Lung (tissue), 11 donors: ENCODE measurements at regions not wholly inside any gene's neighbourhood (a gene's known extent, or its start where the extent isn't known, plus 50 kb on each side); places are given as distances from the start of the nearest gene placed in this dataset.
A peak's percentile ranks its signal among the peaks of the same experiment; 100 is the strongest.

Source experiments
- ATAC-seq: fragments of 200-7000 bp; cut with Tn5 transposase; one replicate; pipeline ENCODE4 v1.9.1; 2020; ENCODE audit warnings: moderate number of reproducible peaks; ENCODE audit not compliant: insufficient read depth, low FRiP score
- DNase-seq, 3 donors: peaks; one replicate each; pipeline ENCODE4 v3.0.0-alpha.2; 2013 to 2017
- H3K27ac ChIP-seq, 2 donors: one replicate each; pipeline ENCODE4 v1.5.1; 2013; ENCODE audit warnings: mild to moderate bottlenecking in 2 of 2, moderate library complexity in 2 of 2, control low read depth in 1 of 2, inconsistent platforms in 1 of 2, low read depth in 1 of 2, low read length in 1 of 2
- H3K27me3 ChIP-seq, 3 donors: one replicate each; pipeline ENCODE4 v1.5.1; 2013; ENCODE audit warnings: low read length in 2 of 3; ENCODE audit not compliant: control insufficient read depth in 3 of 3, insufficient read depth in 3 of 3
- H3K36me3 ChIP-seq, 4 donors: one replicate each; pipeline ENCODE4 v1.5.1; 2013; ENCODE audit warnings: low read length in 4 of 4, mild to moderate bottlenecking in 1 of 4, moderate library complexity in 1 of 4; ENCODE audit not compliant: control insufficient read depth in 4 of 4, insufficient read depth in 4 of 4
- H3K4me1 ChIP-seq, 5 donors: one replicate each; pipeline ENCODE4 v1.5.1; 2013; ENCODE audit warnings: low read length in 5 of 5, mild to moderate bottlenecking in 2 of 5, moderate library complexity in 1 of 5; ENCODE audit not compliant: control insufficient read depth in 5 of 5, insufficient read depth in 5 of 5
- H3K4me3 ChIP-seq: one replicate; pipeline ENCODE4 v1.5.1; 2013; ENCODE audit warnings: mild to moderate bottlenecking, control low read depth, moderate library complexity
- H3K9ac ChIP-seq, 2 donors: one replicate each; pipeline ENCODE4 v1.5.1; 2013; ENCODE audit warnings: low read length in 2 of 2, control low read depth in 1 of 2; ENCODE audit not compliant: insufficient read depth in 1 of 2
- H3K9me3 ChIP-seq, 4 donors: one replicate each; pipeline ENCODE4 v1.5.1; 2013; ENCODE audit warnings: low read length in 3 of 4, mild to moderate bottlenecking in 1 of 4, moderate library complexity in 1 of 4; ENCODE audit not compliant: control insufficient read depth in 4 of 4, insufficient read depth in 3 of 4
- WGBS, 2 donors: extraction: QIAGEN DNeasy Blood & Tissue Kit; methylation state at CpG; one replicate each; pipeline ENCODE4 v1.1.7; 2013; 5-methylcytosine and 5-hydroxymethylcytosine counted together
- TF ChIP-seq, protein P1 (sequence below): IDR thresholded peaks from 2 replicates; pipeline ENCODE4 v1.5.1; 2012; ENCODE audit warnings: mild to moderate bottlenecking; ENCODE audit errors: control extremely low read depth, extremely low read depth
- donor health status: control.
- donor health status: control.
- donor health status: Bipolar disorder and iron deficiency.
- donor health status: healthy.
- donor health status: DM: yes; HTN: yes; CAD: no.

- WGBS, 2 donors, result 92 to 95% methylated on average over 6 of the region's 6 CpGs
- DNase-seq (no peak), ATAC-seq (no peak)
- Histone ChIP-seq H3K36me3 (no peaks in the 10 kb centered on the region), H3K9me3 (no peaks in the 10 kb centered on the region), H3K27me3 (no peaks in the 10 kb centered on the region), H3K9ac (no peak overlapping the region), H3K4me1 (no peaks in the 10 kb centered on the region), H3K27ac (no peak overlapping the region), H3K4me3 (no peak overlapping the region)
- TF ChIP-seq, protein P1, sequence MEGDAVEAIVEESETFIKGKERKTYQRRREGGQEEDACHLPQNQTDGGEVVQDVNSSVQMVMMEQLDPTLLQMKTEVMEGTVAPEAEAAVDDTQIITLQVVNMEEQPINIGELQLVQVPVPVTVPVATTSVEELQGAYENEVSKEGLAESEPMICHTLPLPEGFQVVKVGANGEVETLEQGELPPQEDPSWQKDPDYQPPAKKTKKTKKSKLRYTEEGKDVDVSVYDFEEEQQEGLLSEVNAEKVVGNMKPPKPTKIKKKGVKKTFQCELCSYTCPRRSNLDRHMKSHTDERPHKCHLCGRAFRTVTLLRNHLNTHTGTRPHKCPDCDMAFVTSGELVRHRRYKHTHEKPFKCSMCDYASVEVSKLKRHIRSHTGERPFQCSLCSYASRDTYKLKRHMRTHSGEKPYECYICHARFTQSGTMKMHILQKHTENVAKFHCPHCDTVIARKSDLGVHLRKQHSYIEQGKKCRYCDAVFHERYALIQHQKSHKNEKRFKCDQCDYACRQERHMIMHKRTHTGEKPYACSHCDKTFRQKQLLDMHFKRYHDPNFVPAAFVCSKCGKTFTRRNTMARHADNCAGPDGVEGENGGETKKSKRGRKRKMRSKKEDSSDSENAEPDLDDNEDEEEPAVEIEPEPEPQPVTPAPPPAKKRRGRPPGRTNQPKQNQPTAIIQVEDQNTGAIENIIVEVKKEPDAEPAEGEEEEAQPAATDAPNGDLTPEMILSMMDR, result no peak
Observed at GRCh38 chr1:198440842-198441241, 99.6 kb downstream of the ATP6V1G3 start.

- no peak overlapping the region for H3K27ac ChIP-seq
- DNase-seq (no peak), ATAC-seq (no peak)
- no peak overlapping the region for H3K9ac ChIP-seq
- TF ChIP-seq, protein P1, result no peak
- WGBS, 2 donors, result 88 to 92% methylated on average over 2 of the region's 2 CpGs
- H3K27me3 ChIP-seq, result no peaks in the 10 kb centered on the region
- H3K4me1 ChIP-seq, result peaks cover 0 to 11% (median 0%) of the 10 kb centered on the region in 5 donors
- H3K4me3 ChIP-seq, result no peak overlapping the region
- H3K36me3 ChIP-seq, result no peaks in the 10 kb centered on the region
- H3K9me3 ChIP-seq, result no peaks in the 10 kb centered on the region
Observed at GRCh38 chr1:198437332-198437731, 103.1 kb downstream of the ATP6V1G3 start.

GRCh38 chr1:198436276-198436675, 104.2 kb downstream of the ATP6V1G3 start:
- H3K9ac ChIP-seq, result no peak overlapping the region
- H3K27me3 ChIP-seq, result no peaks in the 10 kb centered on the region
- no peak overlapping the region for H3K4me3 ChIP-seq
- DNase-seq, result no peak
- H3K27ac ChIP-seq, result no peak overlapping the region
- H3K36me3 ChIP-seq, result no peaks in the 10 kb centered on the region
- peaks cover 0 to 11% (median 0%) of the 10 kb centered on the region in 5 donors for H3K4me1 ChIP-seq
- ATAC-seq, result no peak
- H3K9me3 ChIP-seq, result no peaks in the 10 kb centered on the region
- TF ChIP-seq, protein P1, result no peak

GRCh38 chr1:198435056-198435455, 105.4 kb downstream of the ATP6V1G3 start:
- H3K9ac ChIP-seq, result no peak overlapping the region
- ATAC-seq (no peak), DNase-seq (peak; percentile 16 to 80 (median 79))
- H3K27ac ChIP-seq, result no peak overlapping the region
- peaks cover 0 to 11% (median 0%) of the 10 kb centered on the region in 5 donors for H3K4me1 ChIP-seq
- TF ChIP-seq, protein P1, result no peak
- no peak overlapping the region for H3K4me3 ChIP-seq
- H3K9me3 ChIP-seq, result no peaks in the 10 kb centered on the region
- H3K36me3 ChIP-seq, result no peaks in the 10 kb centered on the region
- H3K27me3 ChIP-seq, result no peaks in the 10 kb centered on the region
